ENCODE measurements at regions not wholly inside any gene's neighbourhood (a gene's known extent, or its start where the extent isn't known, plus 50 kb on each side); places are given as distances from the start of the nearest gene placed in this dataset.

GRCh38 chr10:131689486-131689885 lies 211.3 kb upstream of the PPP2R2D start:
- TF ChIP-seq CTCF (IDR thresholded peaks at IDR 0.05): no peak
- TF ChIP-seq POLR2A (IDR thresholded peaks at IDR 0.05): no peak
- no peak for TF ChIP-seq POLR2AphosphoS5 (IDR thresholded peaks at IDR 0.05)
- TF ChIP-seq EP300 (IDR thresholded peaks at IDR 0.05): no peak

Data from suprapubic skin (tissue), 4 donors.